ENCODE measurements at regions not wholly inside any gene's neighbourhood (a gene's known extent, or its start where the extent isn't known, plus 50 kb on each side); places are given as distances from the start of the nearest gene placed in this dataset.

- Histone ChIP-seq H2AFZ (ENCODE audit: low read depth, low read length) (no peak overlapping the region), H3K79me2 (ENCODE audit: insufficient read depth, low read length) (no peaks in the 10 kb centered on the region), H3K4me2 (ENCODE audit: insufficient read depth, low read length) (no peak overlapping the region), H3K9me3 (ENCODE audit: insufficient read depth, low read length, severe bottlenecking) (no peaks in the 10 kb centered on the region), H3K27ac (ENCODE audit: low read length) (no peak overlapping the region), H3K4me1 (ENCODE audit: insufficient read depth, low read length) (no peaks in the 10 kb centered on the region), H3K27me3 (ENCODE audit: insufficient read depth, low read length, poor library complexity) (no peaks in the 10 kb centered on the region), H4K20me1 (ENCODE audit: insufficient read depth, low read length) (no peaks in the 10 kb centered on the region), H3K9ac (ENCODE audit: low read depth, low read length) (no peak overlapping the region), H3K4me3 (ENCODE audit: low read depth in 1 of 2, low read length in 2 of 2) (no peak overlapping the region), H3K36me3 (ENCODE audit: insufficient read depth, low read length) (no peaks in the 10 kb centered on the region)
- DNase-seq, result no peak
- no peak for ATAC-seq (ENCODE audit: insufficient read depth, low read depth)
- TF ChIP-seq EZH2 (IDR thresholded peaks at IDR 0.05; ENCODE audit: borderline replicate concordance, low read depth, low read length, severe bottlenecking) (no peak), CTCF (IDR thresholded peaks at IDR 0.05; ENCODE audit: borderline replicate concordance, extremely low read depth, low read length, poor library complexity, severe bottlenecking) (no peak)
These were observed 892.4 kb upstream of the TENM3 start for GRCh38 chr4:181350615-181351415.

GRCh38 chr4:181364504-181364903 lies 878.7 kb upstream of the TENM3 start:
- Histone ChIP-seq H3K4me3 (ENCODE audit: low read depth in 1 of 2, low read length in 2 of 2) (no peak overlapping the region), H3K4me2 (ENCODE audit: insufficient read depth, low read length) (no peak overlapping the region), H3K36me3 (ENCODE audit: insufficient read depth, low read length) (no peaks in the 10 kb centered on the region), H4K20me1 (ENCODE audit: insufficient read depth, low read length) (no peaks in the 10 kb centered on the region), H3K79me2 (ENCODE audit: insufficient read depth, low read length) (no peaks in the 10 kb centered on the region), H3K9ac (ENCODE audit: low read depth, low read length) (no peak overlapping the region), H2AFZ (ENCODE audit: low read depth, low read length) (no peak overlapping the region), H3K4me1 (ENCODE audit: insufficient read depth, low read length) (no peaks in the 10 kb centered on the region), H3K27me3 (ENCODE audit: insufficient read depth, low read length, poor library complexity) (no peaks in the 10 kb centered on the region), H3K9me3 (ENCODE audit: insufficient read depth, low read length, severe bottlenecking) (no peaks in the 10 kb centered on the region), H3K27ac (ENCODE audit: low read length) (no peak overlapping the region)
- no peak for DNase-seq
- ATAC-seq (ENCODE audit: insufficient read depth, low read depth), result no peak
- no peak for TF ChIP-seq CTCF (IDR thresholded peaks at IDR 0.05; ENCODE audit: borderline replicate concordance, extremely low read depth, low read length, poor library complexity, severe bottlenecking)
- TF ChIP-seq EZH2 (IDR thresholded peaks at IDR 0.05; ENCODE audit: borderline replicate concordance, low read depth, low read length, severe bottlenecking), result no peak

- H2AFZ ChIP-seq (ENCODE audit: low read depth, low read length), result no peak overlapping the region
- H3K4me2 ChIP-seq (ENCODE audit: insufficient read depth, low read length), result no peak overlapping the region
- H3K27me3 ChIP-seq (ENCODE audit: insufficient read depth, low read length, poor library complexity), result no peaks in the 10 kb centered on the region
- H4K20me1 ChIP-seq (ENCODE audit: insufficient read depth, low read length), result no peaks in the 10 kb centered on the region
- no peaks in the 10 kb centered on the region for H3K79me2 ChIP-seq (ENCODE audit: insufficient read depth, low read length)
- H3K36me3 ChIP-seq (ENCODE audit: insufficient read depth, low read length), result no peaks in the 10 kb centered on the region
- H3K4me1 ChIP-seq (ENCODE audit: insufficient read depth, low read length), result no peaks in the 10 kb centered on the region
- TF ChIP-seq EZH2 (IDR thresholded peaks at IDR 0.05; ENCODE audit: borderline replicate concordance, low read depth, low read length, severe bottlenecking) (no peak), CTCF (IDR thresholded peaks at IDR 0.05; ENCODE audit: borderline replicate concordance, extremely low read depth, low read length, poor library complexity, severe bottlenecking) (no peak)
- DNase-seq, result no peak
- no peak overlapping the region for H3K4me3 ChIP-seq (ENCODE audit: low read depth in 1 of 2, low read length in 2 of 2)
- H3K9me3 ChIP-seq (ENCODE audit: insufficient read depth, low read length, severe bottlenecking), result no peaks in the 10 kb centered on the region
- ATAC-seq (ENCODE audit: insufficient read depth, low read depth), result no peak
- no peak overlapping the region for H3K9ac ChIP-seq (ENCODE audit: low read depth, low read length)
- no peak overlapping the region for H3K27ac ChIP-seq (ENCODE audit: low read length)
These were observed 877.5 kb upstream of the TENM3 start for GRCh38 chr4:181365671-181366070.
